Cardiac muscle cell (in vitro differentiated cells and primary cell): ENCODE measurements at regions not wholly inside any gene's neighbourhood (a gene's known extent, or its start where the extent isn't known, plus 50 kb on each side); places are given as distances from the start of the nearest gene placed in this dataset.
A peak's percentile ranks its signal among the peaks of the same experiment; 100 is the strongest.

ENCODE experiments used
- DNase-seq, 2 donors: peaks; one replicate each; pipeline versions ENCODE4 v3.0.0 to v3.0.0-alpha.2; 2010 to 2017; ENCODE audit warnings: low read depth in 1 of 2, low spot score in 1 of 2
- H3K27ac ChIP-seq: fragments of 200-600 bp; sonication (generic); 2 replicates; pipeline ENCODE4 v1.5.1; 2016
- H3K27me3 ChIP-seq: fragments of 200-600 bp; sonication (generic); 2 replicates; pipeline ENCODE4 v1.6.0; 2016; ENCODE audit warnings: control low read depth
- H3K36me3 ChIP-seq: fragments of 200-600 bp; sonication (generic); 2 replicates; pipeline ENCODE4 v1.5.1; 2016; ENCODE audit warnings: control low read depth
- H3K4me1 ChIP-seq: fragments of 200-600 bp; sonication (generic); 2 replicates; pipeline ENCODE4 v1.8.1; 2017; ENCODE audit warnings: low read depth, mild to moderate bottlenecking, mixed run types
- H3K4me3 ChIP-seq: fragments of 200-600 bp; sonication (generic); 2 replicates; pipeline ENCODE4 v1.5.1; 2016; ENCODE audit warnings: mild to moderate bottlenecking
- H3K9me3 ChIP-seq: fragments of 200-600 bp; sonication (generic); 2 replicates; pipeline ENCODE4 v1.5.1; 2017; ENCODE audit warnings: low read depth, mild to moderate bottlenecking, control low read depth
- CTCF ChIP-seq: IDR thresholded peaks from 2 replicates; pipeline ENCODE4 v1.5.1; 2012; ENCODE audit warnings: low read depth, mild to moderate bottlenecking, low read length

GRCh38 chr10:71157435-71157834 lies 54.9 kb upstream of the UNC5B start:
- TF ChIP-seq CTCF, result no peak
- H3K4me3 ChIP-seq, result no peak overlapping the region
- H3K36me3 ChIP-seq, result no peaks in the 10 kb centered on the region
- no peak for DNase-seq
- H3K27me3 ChIP-seq, result no peaks in the 10 kb centered on the region
- H3K4me1 ChIP-seq, result no peaks in the 10 kb centered on the region
- no peaks in the 10 kb centered on the region for H3K9me3 ChIP-seq
- no peak overlapping the region for H3K27ac ChIP-seq

GRCh38 chr10:71158251-71158650 lies 54.1 kb upstream of the UNC5B start:
- Histone ChIP-seq H3K36me3 (no peaks in the 10 kb centered on the region), H3K27me3 (no peaks in the 10 kb centered on the region), H3K9me3 (no peaks in the 10 kb centered on the region), H3K27ac (no peak overlapping the region), H3K4me1 (no peaks in the 10 kb centered on the region), H3K4me3 (no peak overlapping the region)
- no peak for DNase-seq
- TF ChIP-seq CTCF, result no peak

GRCh38 chr10:71158902-71159301 lies 53.5 kb upstream of the UNC5B start:
- H3K4me3 ChIP-seq, result no peak overlapping the region
- no peaks in the 10 kb centered on the region for H3K9me3 ChIP-seq
- H3K27me3 ChIP-seq, result no peaks in the 10 kb centered on the region
- H3K27ac ChIP-seq, result no peak overlapping the region
- no peak for TF ChIP-seq CTCF
- H3K36me3 ChIP-seq, result no peaks in the 10 kb centered on the region
- H3K4me1 ChIP-seq, result no peaks in the 10 kb centered on the region
- no peak for DNase-seq

GRCh38 chr10:71159892-71160291 lies 52.5 kb upstream of the UNC5B start:
- H3K4me1 ChIP-seq, result no peaks in the 10 kb centered on the region
- TF ChIP-seq CTCF, result no peak
- H3K27ac ChIP-seq, result no peak overlapping the region
- no peak for DNase-seq
- H3K9me3 ChIP-seq, result no peaks in the 10 kb centered on the region
- H3K4me3 ChIP-seq, result no peak overlapping the region
- no peaks in the 10 kb centered on the region for H3K36me3 ChIP-seq
- H3K27me3 ChIP-seq, result peaks cover 2% of the 10 kb centered on the region

- H3K36me3 ChIP-seq, result no peaks in the 10 kb centered on the region
- no peak overlapping the region for H3K4me3 ChIP-seq
- peaks cover 16% of the 10 kb centered on the region for H3K27me3 ChIP-seq
- peak in 1 of 2 donors; percentile 14 for DNase-seq
- no peaks in the 10 kb centered on the region for H3K9me3 ChIP-seq
- H3K27ac ChIP-seq, result no peak overlapping the region
- TF ChIP-seq CTCF, result no peak
- no peaks in the 10 kb centered on the region for H3K4me1 ChIP-seq
Measured at GRCh38 chr10:71161425-71161824, 50.9 kb upstream of the UNC5B start.
